Mesendoderm (in vitro differentiated cells): ENCODE measurements at regions not wholly inside any gene's neighbourhood (a gene's known extent, or its start where the extent isn't known, plus 50 kb on each side); places are given as distances from the start of the nearest gene placed in this dataset.
A peak's percentile ranks its signal among the peaks of the same experiment; 100 is the strongest.

ENCODE experiments used
- DNase-seq: peaks from one replicate; pipeline ENCODE4 v3.0.0; 2013
- H2AK5ac ChIP-seq: 2 replicates; pipeline ENCODE4 v1.6.1; 2013; ENCODE audit warnings: low read length, inconsistent platforms
- H2BK120ac ChIP-seq: 2 replicates; pipeline ENCODE4 v1.6.1; 2013; ENCODE audit warnings: low read depth, mild to moderate bottlenecking, low read length, moderate library complexity, mixed read lengths
- H2BK15ac ChIP-seq: replicated peaks from 2 replicates; pipeline ENCODE4 v1.6.1; 2013; ENCODE audit warnings: low read depth, mild to moderate bottlenecking, moderate library complexity
- H2BK5ac ChIP-seq: 2 replicates; pipeline ENCODE4 v1.6.1; 2013; ENCODE audit warnings: low read length, inconsistent platforms
- H3K18ac ChIP-seq: 2 replicates; pipeline ENCODE4 v1.6.1; 2013; ENCODE audit warnings: mild to moderate bottlenecking, low read length, mixed read lengths
- H3K23ac ChIP-seq: one replicate; pipeline ENCODE4 v1.6.1; 2013; ENCODE audit warnings: low read length
- H3K27ac ChIP-seq: 2 replicates; pipeline ENCODE4 v1.5.1; 2013; ENCODE audit warnings: low read depth, mild to moderate bottlenecking, inconsistent platforms, low read length, moderate library complexity
- H3K27me3 ChIP-seq: 2 replicates; pipeline ENCODE4 v1.6.1; 2013; ENCODE audit warnings: low read length, control low read depth, mild to moderate bottlenecking, inconsistent platforms; ENCODE audit not compliant: insufficient read depth, poor library complexity
- H3K36me3 ChIP-seq: 2 replicates; pipeline ENCODE4 v1.6.1; 2013; ENCODE audit warnings: low read length, inconsistent platforms; ENCODE audit not compliant: control insufficient read depth, insufficient read depth
- H3K4ac ChIP-seq: one replicate; pipeline ENCODE4 v1.6.1; 2013; ENCODE audit warnings: low read depth, mild to moderate bottlenecking, low read length, moderate library complexity
- H3K4me1 ChIP-seq: 2 replicates; pipeline ENCODE4 v1.6.1; 2013; ENCODE audit warnings: low read depth, low read length, inconsistent platforms; ENCODE audit not compliant: control insufficient read depth
- H3K4me2 ChIP-seq: 2 replicates; pipeline ENCODE4 v1.6.1; 2013; ENCODE audit warnings: low read length
- H3K4me3 ChIP-seq: 2 replicates; pipeline ENCODE4 v1.5.1; 2013; ENCODE audit warnings: mild to moderate bottlenecking, low read length
- H3K56ac ChIP-seq: one replicate; pipeline ENCODE4 v1.6.1; 2013; ENCODE audit warnings: low read length
- H3K79me1 ChIP-seq: 2 replicates; pipeline ENCODE4 v1.6.1; 2013; ENCODE audit warnings: low read length, inconsistent platforms
- H3K79me2 ChIP-seq: 2 replicates; pipeline ENCODE4 v1.6.1; 2013; ENCODE audit warnings: mild to moderate bottlenecking, low read length; ENCODE audit not compliant: control insufficient read depth, insufficient read depth
- H3K9ac ChIP-seq: 2 replicates; pipeline ENCODE4 v1.6.1; 2013; ENCODE audit warnings: low read length, inconsistent platforms
- H4K5ac ChIP-seq: one replicate; pipeline ENCODE4 v1.6.1; 2013; ENCODE audit warnings: low read length
- H4K8ac ChIP-seq: one replicate; pipeline ENCODE4 v1.6.1; 2013; ENCODE audit warnings: low read depth, mild to moderate bottlenecking, control low read depth, low read length, moderate library complexity
- WGBS: extraction: QIAGEN DNeasy Blood & Tissue Kit; methylation state at CpG from one replicate; pipeline ENCODE4 v1.1.7; 2013; ENCODE audit warnings: low lambda C conversion rate, missing lambda C conversion rate; ENCODE audit not compliant: insufficient coverage; ENCODE audit errors: extremely low coverage; 5-methylcytosine and 5-hydroxymethylcytosine counted together

GRCh38 chr12:93087840-93088610 is 158.9 kb upstream of the EEA1 start:
- Histone ChIP-seq H3K4ac (peak overlapping the region; percentile 81), H2AK5ac (no peak overlapping the region), H3K18ac (peak overlapping the region; percentile 90), H4K8ac (no peak overlapping the region), H3K9ac (no peak overlapping the region), H3K4me3 (no peak overlapping the region), H2BK15ac (peak overlapping the region; percentile 85), H3K36me3 (no peaks in the 10 kb centered on the region), H3K23ac (no peak overlapping the region), H2BK5ac (peak overlapping the region; percentile 31), H3K4me2 (no peak overlapping the region), H3K27me3 (no peaks in the 10 kb centered on the region), H3K4me1 (peaks cover 4% of the 10 kb centered on the region), H3K27ac (peak overlapping the region; percentile 49), H3K79me1 (no peaks in the 10 kb centered on the region), H3K56ac (no peak overlapping the region), H4K5ac (no peak overlapping the region), H2BK120ac (peak overlapping the region; percentile 28), H3K79me2 (no peaks in the 10 kb centered on the region)
- whole genome bisulfite sequencing: no CpG with 5 or more reads among the region's 6 CpGs
- DNase-seq: no peak

- WGBS: no CpG with 5 or more reads among the region's 5 CpGs
- H3K79me2 ChIP-seq: no peaks in the 10 kb centered on the region
- H4K8ac ChIP-seq: no peak overlapping the region
- no peak overlapping the region for H3K56ac ChIP-seq
- H3K4me3 ChIP-seq: no peak overlapping the region
- peak overlapping the region; percentile 24 for H3K4ac ChIP-seq
- no peak overlapping the region for H4K5ac ChIP-seq
- no peak overlapping the region for H3K4me2 ChIP-seq
- no peak overlapping the region for H3K27ac ChIP-seq
- peak overlapping the region; percentile 9 for H3K18ac ChIP-seq
- no peak overlapping the region for H3K9ac ChIP-seq
- no peaks in the 10 kb centered on the region for H3K36me3 ChIP-seq
- H2BK5ac ChIP-seq: no peak overlapping the region
- no peaks in the 10 kb centered on the region for H3K79me1 ChIP-seq
- no peak overlapping the region for H3K23ac ChIP-seq
- H2AK5ac ChIP-seq: no peak overlapping the region
- no peak overlapping the region for H2BK15ac ChIP-seq
- H2BK120ac ChIP-seq: no peak overlapping the region
- H3K27me3 ChIP-seq: no peaks in the 10 kb centered on the region
- DNase-seq: no peak
- peaks cover 4% of the 10 kb centered on the region for H3K4me1 ChIP-seq
These were observed 160.9 kb upstream of the EEA1 start for GRCh38 chr12:93089805-93090569.

- H2BK15ac ChIP-seq: no peak overlapping the region
- no peak overlapping the region for H3K4me3 ChIP-seq
- H3K18ac ChIP-seq: no peak overlapping the region
- no peak for DNase-seq
- no peak overlapping the region for H3K56ac ChIP-seq
- H3K79me2 ChIP-seq: no peaks in the 10 kb centered on the region
- H3K9ac ChIP-seq: no peak overlapping the region
- peaks cover 4% of the 10 kb centered on the region for H3K4me1 ChIP-seq
- H2AK5ac ChIP-seq: no peak overlapping the region
- H2BK120ac ChIP-seq: no peak overlapping the region
- H3K23ac ChIP-seq: no peak overlapping the region
- no peak overlapping the region for H4K8ac ChIP-seq
- no peaks in the 10 kb centered on the region for H3K79me1 ChIP-seq
- H3K4me2 ChIP-seq: no peak overlapping the region
- H3K36me3 ChIP-seq: no peaks in the 10 kb centered on the region
- H3K27me3 ChIP-seq: no peaks in the 10 kb centered on the region
- no peak overlapping the region for H3K27ac ChIP-seq
- H3K4ac ChIP-seq: no peak overlapping the region
- H2BK5ac ChIP-seq: no peak overlapping the region
- no peak overlapping the region for H4K5ac ChIP-seq
These were observed 161.7 kb upstream of the EEA1 start for GRCh38 chr12:93090731-93091172.

GRCh38 chr12:93091886-93092648 is 163.0 kb upstream of the EEA1 start:
- no peak overlapping the region for H3K9ac ChIP-seq
- H3K4me1 ChIP-seq: peaks cover 4% of the 10 kb centered on the region
- H3K27me3 ChIP-seq: no peaks in the 10 kb centered on the region
- no peak overlapping the region for H3K56ac ChIP-seq
- H2BK15ac ChIP-seq: no peak overlapping the region
- H3K4ac ChIP-seq: no peak overlapping the region
- no peak overlapping the region for H3K4me3 ChIP-seq
- H3K27ac ChIP-seq: no peak overlapping the region
- H3K79me1 ChIP-seq: no peaks in the 10 kb centered on the region
- no peak for DNase-seq
- H3K36me3 ChIP-seq: no peaks in the 10 kb centered on the region
- H3K4me2 ChIP-seq: no peak overlapping the region
- no peaks in the 10 kb centered on the region for H3K79me2 ChIP-seq
- H2BK5ac ChIP-seq: no peak overlapping the region
- H3K23ac ChIP-seq: no peak overlapping the region
- H2BK120ac ChIP-seq: no peak overlapping the region
- H3K18ac ChIP-seq: no peak overlapping the region
- no peak overlapping the region for H4K8ac ChIP-seq
- WGBS: no CpG with 5 or more reads among the region's 6 CpGs
- no peak overlapping the region for H4K5ac ChIP-seq
- peak overlapping the region; percentile 87 for H2AK5ac ChIP-seq

- no peak overlapping the region for H4K5ac ChIP-seq
- no peak overlapping the region for H3K4me3 ChIP-seq
These were observed 163.5 kb upstream of the EEA1 start for GRCh38 chr12:93092649-93092945.

More at GRCh38 chr12:93092649-93092945, 163.5 kb upstream of the EEA1 start:
- Histone ChIP-seq H2BK15ac (no peak overlapping the region), H3K23ac (no peak overlapping the region), H3K79me2 (no peaks in the 10 kb centered on the region), H3K79me1 (no peaks in the 10 kb centered on the region), H3K4me2 (no peak overlapping the region), H3K56ac (no peak overlapping the region), H4K8ac (no peak overlapping the region), H2AK5ac (peak overlapping the region; percentile 87), H3K9ac (no peak overlapping the region), H3K27me3 (no peaks in the 10 kb centered on the region), H3K18ac (no peak overlapping the region), H3K4ac (no peak overlapping the region), H3K36me3 (no peaks in the 10 kb centered on the region), H2BK5ac (no peak overlapping the region), H3K27ac (no peak overlapping the region), H3K4me1 (peaks cover 4% of the 10 kb centered on the region), H2BK120ac (no peak overlapping the region)
- WGBS: no CpG with 5 or more reads among the region's 6 CpGs
- no peak for DNase-seq
